NOMO-1 treated with dmso at 0.1 percent for 144 hours (cell line): ENCODE measurements at regions not wholly inside any gene's neighbourhood (a gene's known extent, or its start where the extent isn't known, plus 50 kb on each side); places are given as distances from the start of the nearest gene placed in this dataset.
"Not testable (repeated sequence)": the region's sequence is repeated elsewhere in the genome, so short reads cannot be mapped to it uniquely, and the experiment has no call there.

Experiments
- DNase-seq: peaks from one replicate; lab custom pipeline; 2025; ENCODE audit not compliant: unreplicated experiment; lab: John Stamatoyannopoulos, UW

DNA sequence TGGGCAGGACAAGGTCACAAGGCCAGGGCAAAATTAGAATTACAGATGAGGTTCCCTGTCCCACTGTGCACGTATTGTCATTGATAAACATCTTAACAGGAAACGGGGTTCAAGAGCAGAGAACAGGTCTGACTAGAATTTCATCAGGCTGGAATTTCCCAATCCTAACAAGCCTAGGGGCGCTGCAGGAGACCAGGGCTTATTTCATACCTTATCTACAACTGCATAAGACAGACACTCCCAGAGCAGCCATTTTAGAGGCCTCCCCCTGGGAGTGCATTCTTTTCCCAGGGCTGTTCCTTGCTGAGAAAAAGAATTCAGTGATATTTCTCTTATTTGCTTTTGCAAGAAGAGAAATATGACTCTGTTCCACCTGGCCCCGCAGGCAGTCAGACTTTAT lies 244.8 kb downstream of the DAD1 start:
- not testable (repeated sequence) for DNase-seq

DNA sequence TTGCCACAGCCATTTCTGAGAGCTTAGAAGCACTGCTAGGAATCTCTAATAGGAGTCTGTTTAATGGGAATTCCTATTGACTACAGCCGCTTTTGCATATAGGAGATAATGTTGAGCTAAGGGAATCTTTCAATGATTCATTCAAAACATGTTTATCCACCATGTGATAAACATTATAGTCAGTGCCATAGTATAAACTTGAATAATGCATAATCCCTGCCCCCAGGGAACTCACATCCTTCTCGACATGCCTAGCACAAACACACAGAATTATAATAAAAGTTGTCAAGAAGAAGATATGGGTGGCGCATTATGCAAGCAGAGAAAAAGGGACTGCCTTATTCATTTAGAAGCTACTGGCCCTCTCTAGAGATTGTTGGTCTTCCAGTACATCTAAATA lies 248.0 kb downstream of the DAD1 start:
- no peak for DNase-seq

DNA sequence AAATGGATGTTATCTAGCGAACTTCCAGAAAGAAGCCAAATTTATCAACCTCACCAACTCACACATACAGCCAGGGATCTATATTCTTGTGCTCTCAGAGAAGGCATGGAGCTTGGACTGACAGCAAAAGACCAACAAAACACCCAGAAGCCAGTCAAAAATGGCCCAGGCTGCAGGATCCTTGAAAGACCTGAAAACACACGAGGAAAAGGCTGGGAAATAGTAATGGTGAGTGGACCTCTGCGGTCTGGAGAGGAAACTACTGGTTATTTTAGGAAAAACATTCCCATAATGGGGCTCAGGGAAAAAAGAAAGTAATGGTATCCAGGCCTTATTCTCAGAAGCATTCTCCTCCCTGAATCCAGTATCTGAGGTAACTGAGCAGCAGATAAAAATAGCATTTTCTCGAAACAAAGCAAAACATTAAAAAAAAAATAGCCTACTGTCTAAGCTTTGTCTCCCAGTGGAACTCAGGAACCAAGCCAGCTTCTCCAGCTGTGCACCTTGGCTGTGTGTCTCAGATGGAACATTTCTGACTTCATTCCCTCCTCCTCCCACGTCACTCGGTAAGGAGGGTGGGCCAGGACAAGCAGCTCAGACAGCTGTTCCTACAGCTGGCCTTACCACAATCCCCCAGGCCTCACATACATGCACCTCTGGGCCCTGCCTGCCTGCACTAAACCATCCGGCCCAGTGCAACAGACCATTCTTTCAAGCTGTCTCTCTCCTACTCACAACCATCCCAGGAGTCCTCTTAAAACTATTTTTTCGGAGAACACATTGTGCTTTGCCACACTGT lies 249.9 kb downstream of the DAD1 start:
- no peak for DNase-seq

DNA sequence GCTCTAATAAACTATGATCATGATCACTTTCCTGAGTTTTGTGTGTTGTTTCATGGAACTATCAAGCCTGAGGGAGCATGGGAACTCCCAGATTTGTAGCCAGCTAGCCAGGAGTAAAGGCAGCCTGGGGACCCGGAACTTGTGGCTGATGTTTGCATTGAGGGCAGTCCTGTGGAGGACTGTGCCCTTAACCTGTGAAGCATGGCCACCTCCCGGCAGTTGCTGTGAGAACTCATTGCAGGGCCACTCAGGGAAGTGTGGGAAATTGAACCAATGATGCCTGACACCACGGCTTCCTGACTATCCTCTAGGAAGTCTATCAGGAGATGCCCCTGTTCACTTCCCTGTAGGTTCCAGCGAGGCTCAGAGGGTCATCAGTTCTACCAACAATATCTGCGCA lies 250.6 kb downstream of the DAD1 start:
- DNase-seq = no peak

DNA sequence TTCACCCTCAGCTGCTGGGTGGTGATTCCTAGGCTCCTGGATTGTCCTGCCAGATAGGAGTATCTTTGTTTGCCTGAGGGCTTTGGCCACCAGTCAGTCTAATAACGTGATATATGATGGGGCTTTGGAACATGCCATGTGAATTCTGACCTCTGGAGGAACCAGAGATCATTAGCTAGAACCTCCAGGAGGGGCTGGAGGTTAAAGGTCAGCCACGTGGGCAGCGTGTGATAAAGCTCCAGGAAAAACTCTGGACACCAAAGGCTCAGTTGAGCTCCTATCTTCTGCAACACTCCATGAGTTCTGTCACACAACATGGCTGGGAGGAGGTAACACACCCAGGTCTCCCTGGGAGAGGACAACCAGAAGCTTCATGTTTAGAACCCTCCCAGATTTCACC lies 251.1 kb downstream of the DAD1 start:
- DNase-seq = no peak

DNA sequence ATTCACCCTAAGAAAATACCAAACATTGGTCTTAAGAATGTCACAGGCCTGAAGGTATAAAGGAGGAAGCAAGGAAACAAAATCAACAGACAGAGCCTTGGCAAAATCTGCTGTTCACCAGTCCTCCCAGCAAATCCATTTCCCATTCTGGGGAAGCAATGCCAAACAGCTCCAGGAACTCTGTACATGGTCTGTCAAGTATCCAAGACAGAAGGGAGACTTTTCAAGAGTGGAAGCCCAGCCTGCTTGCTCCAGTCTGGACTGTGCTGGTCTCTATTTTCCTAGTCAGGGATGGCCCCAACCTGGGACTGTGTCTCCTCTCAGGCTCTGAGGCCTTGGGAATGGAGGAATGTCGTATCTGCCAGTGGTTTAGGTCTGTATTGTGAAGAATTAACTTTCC lies 251.5 kb downstream of the DAD1 start:
- DNase-seq = no peak

DNA sequence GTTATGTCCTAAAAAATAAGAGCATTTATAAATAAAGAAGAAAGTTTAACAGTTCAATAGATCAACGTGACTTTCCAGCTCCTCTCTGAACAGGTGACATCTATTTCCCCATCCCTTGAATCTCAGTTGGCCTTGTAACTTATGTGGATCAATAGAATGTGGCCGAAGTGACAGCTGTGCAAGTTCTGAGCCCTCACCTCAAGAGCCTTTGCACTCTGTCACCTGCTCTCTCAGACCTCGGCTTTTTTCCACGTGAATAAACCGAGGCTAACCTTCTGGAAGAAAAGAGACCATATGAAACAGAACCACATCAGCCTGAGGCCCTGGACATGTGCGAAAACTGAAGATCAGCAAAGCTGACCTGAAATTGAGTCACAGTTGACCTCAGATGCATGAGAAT lies 253.0 kb downstream of the DAD1 start:
- no peak for DNase-seq

DNA sequence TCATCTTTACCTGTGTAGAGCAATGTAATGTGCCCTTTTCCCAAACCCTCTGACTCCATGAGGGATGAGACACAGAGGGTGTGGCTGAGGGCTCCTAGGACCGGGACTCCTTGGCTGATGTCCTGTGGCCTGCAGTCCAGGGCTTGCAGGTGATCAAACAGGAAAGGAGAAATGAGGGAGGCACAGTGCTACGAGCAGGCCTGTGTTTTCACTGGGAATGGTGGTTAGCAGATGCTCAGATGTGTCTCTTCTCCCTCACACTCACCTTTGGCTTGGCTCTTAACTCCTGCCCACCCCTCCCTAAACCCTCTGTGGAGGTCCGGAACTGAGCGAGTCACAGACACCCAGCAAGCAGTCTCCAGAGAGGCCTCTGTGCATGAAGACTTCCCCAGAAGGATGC lies 254.4 kb downstream of the DAD1 start:
- no peak for DNase-seq

DNA sequence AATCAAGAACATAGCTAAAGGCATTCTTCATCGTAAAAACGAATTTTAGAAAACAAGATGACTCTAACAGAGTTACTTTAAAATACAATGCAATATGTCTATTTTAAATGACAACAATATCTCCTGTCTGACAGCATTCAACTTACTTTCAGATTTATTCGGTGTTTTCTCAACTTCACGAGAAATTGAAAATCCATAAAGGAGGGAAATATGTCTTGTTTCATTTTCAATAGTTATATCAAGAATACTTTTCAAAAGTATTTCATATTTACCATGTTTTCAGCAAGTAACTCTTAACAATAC lies 254.8 kb downstream of the DAD1 start:
- DNase-seq = no peak

DNA sequence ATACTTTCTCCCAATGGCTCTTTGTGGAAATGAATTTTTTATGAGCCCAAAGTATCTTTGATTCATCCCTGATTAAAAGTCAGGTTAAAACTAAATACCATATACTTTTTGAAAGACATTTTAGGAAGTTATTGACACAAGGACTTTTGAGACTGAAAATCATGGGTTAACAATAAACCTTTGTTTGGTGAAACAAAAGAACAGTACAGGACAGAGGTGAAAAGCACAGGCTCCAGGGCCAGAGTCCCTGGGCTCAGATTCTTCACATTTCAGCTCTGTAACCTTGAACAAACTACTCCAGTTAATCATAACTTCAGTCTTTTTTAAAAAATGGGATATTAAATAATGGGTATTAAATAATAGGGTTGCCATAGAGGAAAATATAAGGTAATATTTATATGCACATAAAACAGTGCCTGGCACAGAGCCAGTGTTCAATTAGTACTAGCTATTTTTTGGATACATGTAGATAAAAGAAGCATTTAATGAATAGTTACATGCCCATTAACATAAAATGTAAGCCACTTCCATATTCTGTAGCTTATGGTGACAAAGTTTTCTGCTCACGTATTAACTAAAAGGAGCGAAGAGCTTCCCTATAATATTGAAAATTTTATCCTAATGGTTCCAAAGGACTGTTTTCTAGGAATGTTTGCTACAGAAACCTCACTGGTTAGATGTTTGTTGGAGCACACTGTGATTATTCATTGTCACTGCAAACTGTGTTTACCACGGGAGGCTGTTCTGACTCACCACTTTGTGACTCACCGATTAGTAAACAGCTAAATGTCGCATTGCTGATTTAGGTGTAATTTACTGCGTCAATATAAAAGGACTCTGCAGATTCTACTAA lies 255.4 kb downstream of the DAD1 start:
- no peak for DNase-seq

DNA sequence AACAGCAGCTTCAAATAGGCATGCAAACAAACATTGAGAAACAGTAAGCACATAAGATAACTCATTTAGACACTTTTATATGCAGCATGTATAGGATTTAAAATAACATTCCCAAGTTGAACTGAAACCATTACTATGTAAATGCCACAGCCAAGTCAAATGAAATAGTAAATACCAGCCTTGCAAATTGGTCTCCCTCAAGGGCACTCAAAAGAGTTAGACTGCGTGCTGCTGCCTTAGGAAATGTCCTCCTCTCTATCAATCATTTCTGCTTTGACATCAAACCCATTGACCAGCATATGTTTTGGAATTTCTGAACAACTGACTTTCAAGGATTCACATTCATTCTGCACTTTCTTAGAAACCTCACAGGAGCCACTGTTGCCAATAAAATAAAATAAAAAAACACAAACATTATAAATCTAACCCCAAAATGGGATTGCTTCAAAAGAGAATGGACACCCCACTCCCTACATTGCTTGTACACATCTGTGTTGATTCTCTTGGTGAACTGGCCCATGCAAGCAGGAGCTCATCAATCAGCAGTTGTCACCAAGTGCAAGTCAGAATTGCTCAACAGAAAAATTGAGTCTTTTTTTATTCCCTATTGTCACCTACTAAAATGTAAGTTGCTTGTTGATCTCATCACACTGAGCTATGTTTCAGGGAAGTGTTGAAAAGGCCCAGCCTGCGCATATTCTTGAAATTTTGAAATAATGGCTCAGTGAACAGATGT lies 256.2 kb downstream of the DAD1 start:
- DNase-seq = peak; percentile 39

DNA sequence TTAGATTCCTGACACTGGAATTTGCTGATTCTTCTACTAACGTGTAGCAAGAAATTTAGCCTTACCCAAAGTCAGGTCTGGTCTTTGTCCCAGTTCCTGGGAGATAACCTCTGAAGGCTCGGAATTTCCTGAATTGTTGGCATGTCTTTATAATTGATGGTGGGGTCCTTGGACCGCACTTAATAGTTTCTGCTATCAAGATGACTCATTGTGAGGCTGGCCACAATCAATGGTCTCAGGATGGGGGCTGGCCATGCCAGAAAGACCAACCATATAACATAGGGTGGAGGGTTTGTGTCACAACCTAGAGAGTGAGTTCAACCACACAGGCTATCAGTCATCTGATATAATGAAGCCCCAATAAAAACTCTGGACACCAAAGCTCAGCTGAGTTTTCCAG lies 259.7 kb downstream of the DAD1 start:
- DNase-seq = no peak

DNA sequence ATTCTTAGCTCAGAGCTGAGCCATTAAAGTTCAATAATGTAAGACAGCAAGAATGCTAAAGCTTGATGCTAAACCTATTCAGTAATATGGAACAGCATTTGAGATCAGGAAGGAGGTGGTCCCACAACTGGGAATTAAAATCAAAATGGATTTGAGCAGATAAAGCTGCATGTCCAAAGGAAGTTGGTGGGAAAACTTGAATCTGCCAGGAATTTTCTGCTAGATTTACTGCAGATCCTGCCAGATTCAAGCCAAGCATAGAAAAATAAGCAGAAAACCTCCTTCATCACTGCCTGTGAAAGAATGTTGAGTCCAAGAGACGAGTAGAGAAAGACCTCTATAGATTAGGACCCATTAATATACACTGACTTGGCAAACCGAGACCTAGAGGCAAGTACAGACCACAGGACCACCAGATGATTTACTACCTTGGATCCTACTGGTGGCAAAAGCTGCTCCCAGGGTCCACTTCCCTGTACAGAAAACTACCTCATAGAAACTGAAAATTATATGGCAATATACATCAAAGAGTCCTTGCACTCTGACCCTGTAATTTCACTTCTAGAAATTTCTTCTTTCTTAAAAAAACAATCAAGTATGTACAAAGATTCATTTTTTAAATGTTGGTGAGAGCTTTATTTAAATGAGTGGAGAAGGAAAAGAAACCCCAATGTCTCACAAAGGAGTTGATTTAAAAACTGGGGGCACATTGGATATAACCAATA lies 263.2 kb downstream of the DAD1 start:
- DNase-seq = no peak

DNA sequence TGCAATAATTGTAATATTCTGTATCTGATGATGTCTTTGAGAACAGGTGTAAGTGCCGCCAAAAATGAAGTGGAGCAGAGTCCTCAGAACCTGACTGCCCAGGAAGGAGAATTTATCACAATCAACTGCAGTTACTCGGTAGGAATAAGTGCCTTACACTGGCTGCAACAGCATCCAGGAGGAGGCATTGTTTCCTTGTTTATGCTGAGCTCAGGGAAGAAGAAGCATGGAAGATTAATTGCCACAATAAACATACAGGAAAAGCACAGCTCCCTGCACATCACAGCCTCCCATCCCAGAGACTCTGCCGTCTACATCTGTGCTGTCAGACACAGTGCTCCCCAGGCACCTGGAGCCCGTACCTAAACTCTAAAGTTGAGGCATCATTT lies 268.7 kb downstream of the DAD1 start:
- no peak for DNase-seq

DNA sequence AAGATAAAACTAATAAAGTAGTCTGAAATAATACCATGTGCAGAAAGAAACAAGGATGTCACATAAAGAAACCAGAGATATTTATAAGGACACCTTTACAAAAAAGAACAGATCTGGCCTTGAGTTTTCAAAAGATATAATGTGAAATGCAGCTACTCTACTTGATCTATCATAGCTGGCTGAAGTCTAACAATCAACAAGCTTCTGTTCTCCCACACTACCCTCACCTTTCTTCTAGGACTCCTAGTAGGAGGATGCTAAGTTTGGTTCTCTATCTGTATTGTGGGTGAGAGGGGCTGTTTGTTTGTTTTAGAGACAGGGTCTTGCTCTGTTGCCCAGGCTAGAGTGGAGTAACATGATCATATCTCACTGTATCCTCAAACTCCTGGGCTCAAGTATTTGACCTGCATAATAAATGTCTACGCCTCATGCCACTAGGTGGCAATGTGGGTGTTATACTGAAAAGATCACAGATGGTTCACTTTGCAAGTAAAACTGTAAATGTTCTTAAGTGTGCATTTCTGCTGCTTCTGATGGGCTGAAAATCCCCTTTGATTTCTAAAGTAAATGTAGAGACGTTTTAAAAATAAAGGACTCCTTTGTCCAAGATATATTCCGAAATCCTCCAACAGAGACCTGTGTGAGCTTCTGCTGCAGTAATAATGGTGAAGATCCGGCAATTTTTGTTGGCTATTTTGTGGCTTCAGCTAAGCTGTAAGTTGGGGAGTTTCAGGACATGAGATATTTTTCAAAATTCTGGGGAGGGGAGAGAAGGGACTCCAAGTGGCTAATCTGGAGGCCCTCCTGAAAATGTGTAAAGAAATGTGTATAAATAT lies 269.3 kb downstream of the DAD1 start:
- no peak for DNase-seq

DNA sequence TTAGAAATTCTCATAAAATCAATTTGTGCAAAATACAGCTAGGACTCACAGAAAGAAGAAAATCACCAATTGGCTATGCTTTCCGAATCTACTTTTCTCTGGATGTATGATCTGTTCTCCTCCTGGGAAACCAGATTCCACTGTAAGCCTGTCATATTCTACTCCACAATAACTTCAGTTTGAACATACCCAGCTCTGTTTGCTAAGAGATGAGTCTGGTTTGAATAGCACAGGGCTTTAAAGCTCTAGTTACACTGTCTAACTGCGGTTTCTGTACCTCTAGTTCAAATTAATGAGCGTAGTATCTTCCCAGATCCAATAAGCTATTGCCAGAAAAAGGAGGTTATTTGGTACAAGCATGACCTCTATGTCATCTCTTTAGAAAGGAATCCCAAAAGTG lies 270.1 kb downstream of the DAD1 start:
- no peak for DNase-seq

DNA sequence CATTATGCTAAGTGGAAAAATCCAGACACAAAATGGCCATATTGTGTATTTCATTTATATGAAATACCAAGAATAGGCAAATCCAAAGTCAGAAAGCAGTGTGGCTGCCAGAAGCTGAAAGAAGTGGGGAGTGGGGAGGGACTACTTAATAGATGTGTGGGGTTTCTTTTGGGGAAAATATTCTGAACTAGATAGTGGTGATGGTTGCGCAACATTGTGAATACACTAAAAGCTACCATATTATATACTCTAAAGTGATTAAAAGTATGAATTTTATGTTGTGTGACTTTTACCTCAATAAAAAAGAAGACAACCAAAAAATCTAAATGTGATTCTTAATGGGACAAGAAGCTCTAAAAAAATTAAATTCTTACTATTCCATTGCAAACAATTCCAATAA lies 272.6 kb downstream of the DAD1 start:
- no peak for DNase-seq

DNA sequence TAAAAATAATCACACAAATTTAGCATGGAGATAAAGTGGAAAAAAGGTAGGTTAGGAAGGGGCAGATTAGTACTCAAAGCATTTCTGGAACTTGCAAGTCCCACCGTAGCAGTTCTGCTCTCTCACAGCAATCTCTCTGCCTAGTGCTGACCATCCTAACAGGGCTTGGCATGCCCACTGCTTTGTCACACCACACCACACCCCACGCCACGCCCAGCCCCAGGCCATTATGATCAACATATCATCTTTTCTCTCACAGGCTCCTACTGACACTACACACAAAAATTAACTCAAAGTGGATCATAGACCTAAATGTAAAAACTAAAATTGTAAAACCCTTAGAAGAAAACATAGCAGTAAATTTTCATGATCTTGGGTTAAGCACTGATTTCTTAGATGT lies 273.7 kb downstream of the DAD1 start:
- DNase-seq = no peak

DNA sequence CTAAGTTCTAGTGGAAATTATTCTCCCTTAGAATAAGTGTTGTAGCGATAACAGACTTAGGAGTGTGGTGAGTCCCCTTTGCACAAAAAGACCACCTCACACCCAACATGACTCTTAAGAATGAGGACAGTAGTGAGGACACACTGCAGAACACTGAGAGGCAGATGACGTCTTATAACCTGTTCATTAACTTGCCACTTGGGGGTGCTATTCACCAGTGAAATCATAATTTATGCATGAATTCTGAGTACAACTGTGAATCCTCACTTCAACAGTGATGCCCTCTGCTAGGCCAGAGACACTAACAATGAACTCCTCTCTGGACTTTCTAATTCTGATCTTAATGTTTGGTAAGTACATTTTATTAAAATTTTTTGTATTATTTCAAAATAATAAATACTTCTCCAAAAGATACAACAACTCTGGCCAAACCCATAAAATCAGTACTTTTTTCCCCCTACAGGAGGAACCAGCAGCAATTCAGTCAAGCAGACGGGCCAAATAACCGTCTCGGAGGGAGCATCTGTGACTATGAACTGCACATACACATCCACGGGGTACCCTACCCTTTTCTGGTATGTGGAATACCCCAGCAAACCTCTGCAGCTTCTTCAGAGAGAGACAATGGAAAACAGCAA lies 274.7 kb downstream of the DAD1 start:
- no peak for DNase-seq
